Hypothalamus (tissue), 51 donors: ENCODE measurements at regions not wholly inside any gene's neighbourhood (a gene's known extent, or its start where the extent isn't known, plus 50 kb on each side); places are given as distances from the start of the nearest gene placed in this dataset.
"Not testable (repeated sequence)": the region's sequence is repeated elsewhere in the genome, so short reads cannot be mapped to it uniquely, and the experiment has no call there.

ENCODE experiments used
- DNase-seq, 51 donors: peaks; one replicate each; lab custom pipeline; 2025; lab: John Stamatoyannopoulos, UW

GRCh38 chr7:153401795-153402720 is 642.5 kb downstream of the ACTR3B start:
- no peak for DNase-seq

GRCh38 chr7:153402721-153403541 is 643.4 kb downstream of the ACTR3B start:
- no peak for DNase-seq

DNA sequence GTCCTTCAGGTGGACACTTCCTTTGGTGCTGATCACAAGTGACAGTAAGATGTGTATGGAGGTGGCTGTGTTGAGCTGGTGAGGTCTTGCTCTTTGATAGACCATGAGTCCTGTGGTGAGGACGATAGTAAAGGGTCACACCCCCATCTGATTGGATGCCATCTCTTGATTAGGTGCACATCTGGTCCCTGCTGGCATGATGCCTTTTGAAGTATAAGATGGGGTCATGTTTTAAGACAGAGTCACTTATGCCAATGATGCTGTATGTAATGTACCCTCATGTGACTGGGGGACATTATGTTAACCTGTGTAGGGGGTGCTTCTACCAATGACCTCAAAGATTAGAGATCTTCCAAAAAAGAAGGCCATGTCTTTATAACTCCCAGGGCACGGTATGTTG is 644.6 kb downstream of the ACTR3B start:
- DNase-seq: no peak

DNA sequence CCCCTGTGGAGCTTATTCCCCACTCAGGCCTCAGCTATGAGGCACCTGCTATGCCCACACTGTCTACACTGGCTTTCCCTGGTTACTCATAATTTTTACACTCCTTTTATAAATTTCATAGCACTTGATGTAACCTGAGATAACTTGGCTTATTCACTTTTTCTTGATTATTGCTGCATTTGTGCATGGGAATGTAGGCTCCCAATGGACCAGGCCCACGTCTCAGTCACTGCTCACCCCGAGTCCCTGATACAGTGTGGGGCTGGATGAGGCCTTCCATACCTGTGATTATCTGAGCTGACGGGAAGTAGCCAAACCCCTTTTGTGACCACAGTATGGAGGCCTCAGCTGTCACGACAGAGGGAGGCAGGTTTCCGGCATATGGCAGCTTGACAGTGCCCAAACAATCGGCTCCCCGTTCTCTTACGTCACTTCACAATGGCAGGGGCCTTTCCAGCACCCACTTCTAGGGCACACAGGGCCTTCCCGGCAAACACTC is 645.3 kb downstream of the ACTR3B start:
- DNase-seq: no peak

DNA sequence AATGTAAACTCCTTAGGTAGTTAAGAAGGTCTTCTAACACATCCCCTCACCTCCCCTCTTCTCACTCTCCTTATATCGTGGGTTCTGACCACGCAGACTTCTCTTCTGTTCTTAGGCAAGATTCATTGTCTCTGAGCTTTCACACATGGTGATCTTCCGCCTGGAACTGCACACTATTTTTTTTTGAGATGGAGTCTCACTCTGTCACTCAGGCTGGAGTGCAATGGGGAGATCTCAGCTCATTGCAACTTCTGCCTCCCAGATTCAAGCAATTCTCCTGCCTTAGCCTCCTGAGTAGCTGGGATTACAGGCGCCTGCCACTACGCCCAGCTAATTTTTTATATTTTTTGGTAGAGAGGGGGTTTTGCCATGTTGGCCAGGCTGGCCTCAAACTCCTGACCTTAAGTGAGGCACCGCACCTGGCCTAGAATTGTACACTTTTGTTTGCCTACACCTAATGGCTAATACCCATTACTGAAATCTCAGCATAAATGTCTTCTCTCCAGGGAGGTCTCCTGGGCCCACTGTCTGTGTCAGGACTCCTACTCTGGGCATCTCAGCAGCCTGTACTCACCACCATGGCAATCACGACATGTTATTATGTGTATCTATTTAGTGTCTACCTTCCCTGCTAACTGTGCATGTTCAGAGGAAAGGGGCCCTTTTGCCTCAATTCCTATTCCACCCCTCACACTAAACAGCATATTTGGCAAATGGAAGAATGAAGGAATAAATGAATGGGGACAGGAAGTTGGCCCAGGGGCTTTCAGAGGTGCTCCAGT is 646.3 kb upstream of the DPP6 start:
- DNase-seq: no peak

DNA sequence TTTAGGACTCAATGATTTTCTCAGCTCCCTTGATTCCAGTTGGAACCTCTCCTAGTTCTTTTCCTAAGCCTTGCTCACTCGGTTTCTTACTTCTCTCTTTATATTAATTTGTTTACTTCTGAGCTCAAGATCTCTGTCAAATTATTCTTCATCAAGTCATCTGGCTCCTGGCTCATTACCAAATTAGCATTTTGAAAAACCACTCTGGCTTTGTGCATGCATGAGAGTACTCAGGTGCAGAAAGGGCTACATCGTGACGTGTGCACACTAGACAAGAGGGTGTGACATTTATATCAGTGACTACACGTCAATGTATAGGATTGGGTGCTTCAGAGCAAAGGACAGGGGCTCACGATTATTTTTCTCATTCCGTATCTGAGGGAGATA is 645.7 kb upstream of the DPP6 start:
- no peak for DNase-seq

DNA sequence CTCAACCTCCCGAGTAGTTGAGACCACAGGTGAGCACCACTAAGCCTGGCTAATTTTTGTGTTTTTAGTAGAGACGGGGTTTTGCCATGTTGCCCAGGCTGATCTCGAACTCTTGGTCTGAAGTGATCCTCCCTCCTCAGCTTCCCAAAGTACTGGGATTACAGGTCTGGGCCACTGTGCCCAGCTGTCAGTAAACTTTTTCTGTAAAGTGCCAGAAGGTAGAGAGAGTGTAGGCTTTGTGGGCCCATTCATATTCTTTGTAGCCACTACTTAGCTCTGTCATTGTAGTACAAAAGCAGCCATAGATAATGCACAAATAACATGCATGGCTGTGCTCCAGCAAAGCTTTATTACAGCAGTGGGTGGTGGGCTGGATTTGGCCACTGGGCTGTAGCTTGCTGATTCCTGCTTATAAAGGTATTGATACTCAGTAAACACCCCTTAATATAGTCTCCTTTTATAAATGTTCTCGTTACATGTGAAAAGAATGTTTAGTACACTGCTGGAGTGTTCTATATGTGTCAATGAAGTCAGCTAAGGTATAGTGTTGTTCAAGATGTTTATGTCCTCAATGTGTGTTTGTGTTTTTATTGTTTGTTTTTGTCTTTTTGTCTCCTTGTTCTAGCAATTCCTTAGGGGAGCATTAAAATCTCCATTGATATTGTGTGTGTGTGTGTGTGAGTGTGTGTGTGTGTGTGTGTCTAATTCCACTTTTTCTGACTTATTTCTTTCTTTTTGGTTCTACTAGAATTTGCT is 644.7 kb upstream of the DPP6 start:
- DNase-seq: no peak

DNA sequence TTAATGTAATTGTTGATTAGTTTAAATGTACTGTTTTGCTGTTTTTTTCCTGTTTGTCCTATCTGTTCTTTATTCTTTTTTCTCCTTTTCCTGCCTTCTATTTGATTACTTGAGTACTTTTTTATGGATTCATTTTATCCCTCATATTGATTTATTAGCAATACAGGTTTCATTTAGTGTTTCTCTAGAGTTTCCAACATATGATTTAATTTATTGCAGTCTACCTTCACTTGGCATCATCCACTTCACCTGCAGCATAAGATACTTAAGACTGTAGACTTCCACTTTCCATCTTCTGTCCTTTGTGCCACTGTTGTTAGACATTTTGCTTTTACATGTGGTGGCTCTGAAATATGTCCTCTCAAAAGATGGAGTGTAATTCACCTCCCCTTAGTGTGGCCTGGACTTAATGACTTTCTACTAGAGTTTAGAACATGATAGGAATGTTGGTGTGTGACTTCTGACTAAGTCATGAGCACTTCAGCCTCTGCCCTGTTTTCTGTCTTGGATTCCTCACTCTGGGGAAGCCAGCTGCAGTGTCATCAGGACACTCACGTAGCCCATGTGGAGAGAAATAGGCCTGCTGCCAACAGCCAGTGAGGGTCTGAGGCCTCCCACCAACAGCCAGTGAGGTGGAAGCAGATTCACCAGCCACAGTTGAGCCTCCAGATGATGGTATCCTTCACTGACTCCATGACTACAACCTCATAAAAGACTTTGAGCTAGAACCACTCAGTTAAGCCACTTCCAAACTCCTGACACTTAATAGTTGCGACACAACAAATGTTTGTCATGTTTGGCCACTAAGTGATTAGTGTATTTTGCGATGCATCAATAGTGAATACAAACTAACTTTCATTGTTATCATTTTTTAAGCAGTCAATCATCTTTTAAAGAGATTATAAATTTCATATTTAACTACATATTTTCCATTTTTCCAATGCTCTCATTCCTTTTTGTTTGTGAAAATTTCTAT is 643.5 kb upstream of the DPP6 start:
- DNase-seq: no peak

DNA sequence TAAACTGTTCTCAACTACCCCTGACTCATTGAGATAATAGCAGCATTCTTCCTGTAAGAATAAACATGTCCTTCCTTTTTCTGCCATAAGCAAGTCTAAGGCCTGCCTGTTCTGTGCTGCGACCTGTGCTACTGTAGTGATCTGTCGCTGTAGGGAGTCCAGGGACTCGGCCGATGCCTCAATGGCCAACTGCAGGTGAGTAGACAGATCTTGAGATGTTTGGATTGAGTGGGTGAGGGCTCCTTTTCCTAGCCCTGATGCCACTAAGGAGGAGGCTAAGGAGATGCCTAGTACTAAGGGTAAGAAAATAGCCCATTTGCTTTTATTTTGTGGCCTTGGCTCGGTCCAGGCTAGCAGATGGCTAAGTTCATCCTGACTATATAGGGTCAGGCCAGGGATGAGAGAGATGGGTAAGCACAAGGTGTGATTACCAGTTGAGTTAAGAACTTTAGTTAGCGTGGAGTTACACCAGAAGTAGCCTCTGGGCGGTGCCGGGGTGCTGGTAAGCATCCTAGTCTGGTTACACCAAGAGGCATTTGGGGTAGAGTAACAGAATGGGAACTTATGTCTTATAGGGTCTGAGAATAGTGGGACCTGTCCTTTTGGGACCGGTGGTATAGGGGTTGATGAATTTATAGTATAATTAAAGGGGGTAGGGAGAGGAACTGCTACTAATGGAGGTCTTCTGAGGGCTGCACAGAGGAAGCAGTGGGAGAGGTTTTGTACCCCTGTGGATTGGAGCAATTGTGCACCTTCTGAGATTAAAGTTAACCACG is 642.4 kb upstream of the DPP6 start:
- not testable (repeated sequence) for DNase-seq

GRCh38 chr7:153410997-153411642 is 641.1 kb upstream of the DPP6 start:
- DNase-seq: not testable (repeated sequence)

- DNase-seq: not testable (repeated sequence)
These were observed 639.9 kb upstream of the DPP6 start for GRCh38 chr7:153412114-153412823.

GRCh38 chr7:153412824-153413198 is 639.4 kb upstream of the DPP6 start:
- DNase-seq: not testable (repeated sequence)

GRCh38 chr7:153413199-153413539 is 639.0 kb upstream of the DPP6 start:
- DNase-seq: no peak

DNA sequence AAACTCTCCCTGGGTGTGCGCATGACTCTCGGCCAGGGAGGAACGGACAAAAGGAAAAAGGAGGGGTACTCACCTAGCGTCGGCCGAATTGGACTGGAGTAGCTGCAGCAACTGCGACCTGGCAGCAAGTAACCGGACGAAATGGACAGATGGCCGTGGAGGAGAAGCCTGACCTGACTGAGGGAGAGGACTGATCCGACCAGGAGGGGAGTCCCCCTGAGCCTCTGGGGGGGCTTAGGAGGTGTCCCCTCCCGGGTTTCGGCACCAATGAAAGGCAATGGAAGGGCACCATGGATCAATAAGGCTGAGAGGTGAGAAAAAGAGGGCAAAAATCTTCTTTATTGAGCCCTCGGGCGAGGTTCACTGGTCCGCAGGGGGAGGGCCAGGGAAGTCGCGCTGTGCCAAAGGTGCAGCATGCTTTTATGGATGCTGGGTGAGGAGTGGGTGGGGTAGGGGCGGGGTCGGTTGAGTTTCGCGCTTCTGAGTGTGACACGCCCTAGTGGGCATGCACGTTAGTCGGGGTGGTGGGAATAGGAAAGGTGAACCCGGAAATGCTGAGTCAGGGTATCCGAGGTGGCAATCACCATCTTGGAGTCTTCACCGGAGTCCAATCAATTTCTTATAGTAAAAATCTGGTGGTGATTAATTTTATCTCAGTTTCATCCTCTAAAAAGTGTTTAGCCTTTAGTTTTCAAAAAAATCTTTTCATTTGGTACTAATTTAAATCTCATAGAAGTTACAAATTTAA is 638.5 kb upstream of the DPP6 start:
- no peak for DNase-seq

DNA sequence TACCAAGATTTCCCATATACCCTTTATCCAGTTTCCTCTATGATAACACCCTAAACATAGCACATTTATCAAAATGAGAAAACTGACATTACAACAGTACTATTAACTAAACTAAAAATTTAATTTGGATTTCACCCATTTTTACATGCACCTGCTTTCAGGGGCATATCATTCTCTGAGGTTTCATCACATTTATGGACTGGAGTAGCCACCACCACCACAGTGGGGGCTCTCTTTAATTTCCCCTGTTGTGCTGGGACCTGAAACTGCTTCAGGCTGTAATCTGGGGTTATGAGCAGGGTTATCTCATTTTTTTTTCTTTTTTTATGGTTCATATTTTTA is 637.9 kb upstream of the DPP6 start:
- DNase-seq: no peak

GRCh38 chr7:153415632-153416031 is 636.6 kb upstream of the DPP6 start:
- DNase-seq: no peak
